ENCODE measurements at regions not wholly inside any gene's neighbourhood (a gene's known extent, or its start where the extent isn't known, plus 50 kb on each side); places are given as distances from the start of the nearest gene placed in this dataset.

DNA sequence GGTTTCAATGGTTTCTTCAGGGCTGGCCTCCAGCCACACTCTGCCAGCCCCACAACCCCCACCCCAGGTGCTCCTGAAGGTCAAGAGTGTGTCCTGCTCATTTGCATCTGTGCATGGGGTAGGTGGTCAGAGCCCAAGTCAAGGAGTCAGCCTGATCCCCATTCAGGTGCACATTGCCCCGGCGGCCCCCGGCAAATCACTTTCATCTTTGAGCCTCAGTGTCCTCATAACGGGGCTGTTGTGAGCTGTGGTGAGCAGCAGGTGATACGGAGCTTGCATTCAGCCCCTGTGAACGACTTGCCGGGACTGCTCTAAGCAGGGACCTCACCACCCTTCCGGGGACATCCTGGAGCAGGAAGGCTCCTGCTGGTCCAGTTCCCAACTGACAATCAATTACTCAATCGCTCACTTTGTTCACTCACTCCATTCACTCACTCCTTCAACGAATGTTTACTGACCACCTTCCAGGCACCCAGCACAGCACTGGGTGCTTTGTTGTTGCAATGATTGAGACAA is 93.2 kb upstream of the CPEB4 start:
- H3K36me3 Mint-ChIP-seq (ENCODE audit: low read depth) = no peaks in the 10 kb centered on the region
- H3K4me1 Mint-ChIP-seq = no peaks in the 10 kb centered on the region
- H3K9me3 Mint-ChIP-seq = no peaks in the 10 kb centered on the region
- CTCF ChIA-PET = no interaction called here
- DNase-seq = no peak
- POLR2A ChIA-PET = no interaction called here
- no peaks in the 10 kb centered on the region for H3K27me3 Mint-ChIP-seq
- no peak overlapping the region for H3K4me3 Mint-ChIP-seq
- no peak overlapping the region for H3K27ac Mint-ChIP-seq

DNA sequence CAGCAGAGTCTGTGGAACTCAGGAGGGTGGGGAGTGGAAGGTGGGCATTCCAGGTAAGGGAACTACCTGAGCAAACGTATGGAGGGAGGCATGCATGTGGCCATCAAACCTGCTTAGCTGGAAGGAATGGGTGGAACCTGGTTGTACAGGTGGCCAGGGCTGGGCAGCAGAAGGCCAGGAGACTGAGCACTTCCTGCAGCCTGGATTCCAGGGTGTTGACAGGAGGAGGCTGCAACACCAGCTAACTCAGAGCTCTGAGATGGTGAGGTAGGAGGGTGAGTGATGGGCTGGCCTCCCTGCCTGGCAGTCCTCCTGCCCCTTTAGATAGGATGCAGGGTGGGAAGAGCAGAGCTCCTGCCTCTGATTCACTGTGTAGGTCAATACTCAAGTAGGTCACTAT is 92.5 kb upstream of the CPEB4 start:
- no peaks in the 10 kb centered on the region for H3K36me3 Mint-ChIP-seq (ENCODE audit: low read depth)
- ChIA-PET CTCF (no interaction called here), POLR2A (no interaction called here)
- no peak overlapping the region for H3K4me3 Mint-ChIP-seq
- H3K27me3 Mint-ChIP-seq = no peaks in the 10 kb centered on the region
- H3K9me3 Mint-ChIP-seq = no peaks in the 10 kb centered on the region
- no peak overlapping the region for H3K27ac Mint-ChIP-seq
- DNase-seq = no peak
- no peaks in the 10 kb centered on the region for H3K4me1 Mint-ChIP-seq

DNA sequence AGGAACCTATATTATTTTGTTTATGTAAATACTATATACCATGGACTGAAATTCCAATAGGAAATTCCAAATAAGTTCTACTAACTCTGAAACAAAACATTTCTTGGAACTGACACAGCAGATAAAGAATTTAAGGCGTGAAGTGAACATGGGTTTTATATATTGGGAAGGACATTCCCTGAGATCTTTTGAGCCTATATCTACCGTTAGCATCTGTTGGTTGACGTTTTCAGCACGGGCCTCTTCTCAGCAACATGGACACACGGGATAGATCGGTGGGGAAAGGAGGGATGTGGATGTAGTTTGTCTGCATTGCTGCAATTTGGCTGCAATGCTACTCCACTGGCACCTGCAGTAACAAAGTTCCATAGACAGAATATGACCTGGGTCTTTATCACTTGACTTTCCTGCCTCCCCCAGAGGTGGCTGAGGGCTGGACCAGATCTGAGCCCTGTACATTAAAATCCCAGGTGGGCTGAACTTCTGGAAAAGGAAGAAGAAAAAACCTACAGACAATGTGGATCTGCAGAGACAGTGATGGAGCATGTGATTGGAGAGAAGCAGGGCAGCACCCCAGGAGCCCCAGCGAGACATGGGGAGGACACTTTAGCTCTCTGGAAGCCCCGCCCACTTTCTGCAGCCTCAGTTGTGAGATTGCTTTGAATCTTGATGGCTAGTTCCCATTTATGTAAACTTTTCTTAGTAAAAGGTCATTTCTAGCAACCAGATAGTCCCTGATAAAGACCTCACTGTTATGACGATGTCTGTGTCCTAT is 91.2 kb upstream of the CPEB4 start:
- CTCF ChIA-PET = no interaction called here
- H3K36me3 Mint-ChIP-seq (ENCODE audit: low read depth) = no peaks in the 10 kb centered on the region
- no peak overlapping the region for H3K27ac Mint-ChIP-seq
- POLR2A ChIA-PET = no interaction called here
- no peak for DNase-seq
- H3K4me1 Mint-ChIP-seq = no peaks in the 10 kb centered on the region
- no peaks in the 10 kb centered on the region for H3K9me3 Mint-ChIP-seq
- no peaks in the 10 kb centered on the region for H3K27me3 Mint-ChIP-seq
- H3K4me3 Mint-ChIP-seq = no peak overlapping the region

DNA sequence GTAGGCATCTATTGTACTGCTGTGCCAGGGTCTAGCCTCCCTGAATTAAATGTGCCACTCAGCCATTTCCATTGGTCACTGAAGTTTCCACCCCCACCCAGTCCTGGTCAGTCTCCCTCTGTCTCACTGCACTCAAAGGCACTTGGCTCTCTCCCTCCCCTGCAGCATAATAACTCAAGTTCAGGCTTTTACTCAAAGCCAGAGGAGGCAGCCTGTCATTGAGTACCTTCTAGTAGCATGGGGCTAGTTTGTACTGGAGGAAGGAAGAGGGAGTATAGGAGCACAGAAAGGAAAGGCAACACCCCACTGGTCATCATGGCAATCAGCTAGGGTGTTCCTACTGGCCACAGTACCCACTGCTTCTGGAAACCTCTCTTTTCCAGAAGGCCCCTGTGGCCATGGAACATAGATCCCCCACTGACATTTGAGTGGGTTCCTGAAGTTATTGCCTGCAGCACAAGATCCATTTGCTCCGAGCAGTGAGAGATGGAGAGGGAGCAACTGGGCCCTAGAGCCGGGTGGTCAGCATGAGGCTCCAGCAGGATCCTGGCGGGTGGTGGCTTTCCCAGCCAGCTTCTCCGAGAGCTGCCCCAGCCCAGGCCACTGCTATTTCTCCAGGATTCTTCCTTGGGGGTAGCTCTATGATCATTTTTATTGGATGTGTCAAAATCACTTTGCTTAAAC is 89.9 kb upstream of the CPEB4 start:
- H3K9me3 Mint-ChIP-seq = no peaks in the 10 kb centered on the region
- POLR2A ChIA-PET = no interaction called here
- CTCF ChIA-PET = no interaction called here

DNA sequence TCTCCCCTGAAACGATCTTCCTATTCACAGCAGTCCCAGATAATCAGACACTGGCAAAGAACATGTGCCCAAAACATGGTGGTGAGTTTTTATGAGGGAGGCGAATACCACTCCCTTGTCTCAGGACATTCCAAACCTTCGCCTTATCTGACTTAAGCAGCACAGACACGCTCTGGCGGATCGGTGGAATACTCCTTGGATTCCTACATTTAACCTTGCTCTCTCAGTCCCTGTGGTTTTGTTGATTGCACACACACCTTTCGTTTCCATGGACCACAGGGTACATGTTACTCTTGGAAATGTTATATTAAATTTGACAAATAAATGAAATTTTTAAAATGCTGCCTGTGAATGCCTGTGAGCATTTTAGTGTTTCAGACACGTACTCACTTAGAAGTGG is 87.8 kb upstream of the CPEB4 start:
- Mint-ChIP-seq H3K4me1 (no peaks in the 10 kb centered on the region), H3K27ac (no peak overlapping the region), H3K4me3 (no peak overlapping the region), H3K36me3 (ENCODE audit: low read depth) (no peaks in the 10 kb centered on the region), H3K27me3 (no peaks in the 10 kb centered on the region), H3K9me3 (no peaks in the 10 kb centered on the region)
- POLR2A ChIA-PET = no interaction called here
- no peak for DNase-seq
- CTCF ChIA-PET = no interaction called here

More for the DNA sequence above, 89.9 kb upstream of the CPEB4 start:
- H3K27me3 Mint-ChIP-seq = no peaks in the 10 kb centered on the region
- H3K4me3 Mint-ChIP-seq = no peak overlapping the region
- H3K27ac Mint-ChIP-seq = no peak overlapping the region
- no peak for DNase-seq
- no peaks in the 10 kb centered on the region for H3K4me1 Mint-ChIP-seq
- H3K36me3 Mint-ChIP-seq (ENCODE audit: low read depth) = no peaks in the 10 kb centered on the region

DNA sequence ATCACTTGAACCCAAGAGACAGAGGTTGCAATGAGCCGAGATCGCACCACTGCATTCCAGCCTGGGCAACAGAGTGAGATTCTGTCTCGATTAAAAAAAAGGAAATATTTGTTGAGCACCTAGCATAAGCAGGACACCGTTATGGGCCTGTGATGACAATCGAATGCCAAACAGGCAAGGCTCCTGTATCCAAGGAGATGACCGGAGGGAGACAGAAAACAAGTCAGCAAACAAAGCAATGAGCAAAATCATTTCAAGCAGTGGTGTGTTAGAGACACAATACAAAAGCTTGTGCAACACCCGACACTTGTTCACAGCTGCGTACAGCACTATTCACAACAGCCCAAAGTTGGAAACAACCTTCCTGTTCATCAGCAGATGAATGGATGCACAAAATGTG is 87.1 kb upstream of the CPEB4 start:
- Mint-ChIP-seq H3K9me3 (no peaks in the 10 kb centered on the region), H3K27ac (no peak overlapping the region), H3K4me1 (no peaks in the 10 kb centered on the region), H3K36me3 (ENCODE audit: low read depth) (no peaks in the 10 kb centered on the region), H3K27me3 (no peaks in the 10 kb centered on the region), H3K4me3 (no peak overlapping the region)
- DNase-seq = no peak
- ChIA-PET POLR2A (no interaction called here), CTCF (no interaction called here)

DNA sequence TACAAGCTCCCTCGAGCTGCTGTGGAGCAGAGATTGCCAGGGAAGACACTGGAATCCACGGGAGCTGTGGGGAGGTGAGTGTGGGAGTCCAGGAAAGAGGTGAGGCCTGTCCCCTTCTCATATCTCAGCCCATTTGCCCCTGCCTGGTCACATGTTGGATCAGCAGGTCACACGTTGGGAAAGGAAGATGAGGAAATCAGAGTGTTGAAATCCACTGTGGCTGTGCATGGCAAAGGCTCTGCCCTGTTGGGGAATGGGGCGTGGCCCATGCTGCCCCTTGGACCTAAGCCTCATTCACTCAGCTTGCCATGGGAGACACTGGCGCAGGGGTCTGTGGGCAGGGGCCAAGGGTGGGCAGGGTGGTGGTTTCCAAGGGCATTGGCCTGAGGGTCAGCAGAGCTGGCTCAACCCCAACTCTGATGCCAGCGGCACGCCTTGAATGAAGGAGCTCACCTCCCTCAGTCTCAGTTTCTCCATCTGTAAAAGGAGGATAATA is 85.4 kb upstream of the CPEB4 start:
- DNase-seq = no peak
- H3K4me3 Mint-ChIP-seq = no peak overlapping the region
- H3K27ac Mint-ChIP-seq = no peak overlapping the region
- no peaks in the 10 kb centered on the region for H3K4me1 Mint-ChIP-seq
- no peaks in the 10 kb centered on the region for H3K36me3 Mint-ChIP-seq (ENCODE audit: low read depth)
- POLR2A ChIA-PET = no interaction called here
- CTCF ChIA-PET = interaction anchor here (1.0 kb wide), 1 partner anchor 101 kb away, joined by 3 read pairs; no protein-coding TSS in a partner anchor
- no peaks in the 10 kb centered on the region for H3K9me3 Mint-ChIP-seq
- H3K27me3 Mint-ChIP-seq = no peaks in the 10 kb centered on the region

DNA sequence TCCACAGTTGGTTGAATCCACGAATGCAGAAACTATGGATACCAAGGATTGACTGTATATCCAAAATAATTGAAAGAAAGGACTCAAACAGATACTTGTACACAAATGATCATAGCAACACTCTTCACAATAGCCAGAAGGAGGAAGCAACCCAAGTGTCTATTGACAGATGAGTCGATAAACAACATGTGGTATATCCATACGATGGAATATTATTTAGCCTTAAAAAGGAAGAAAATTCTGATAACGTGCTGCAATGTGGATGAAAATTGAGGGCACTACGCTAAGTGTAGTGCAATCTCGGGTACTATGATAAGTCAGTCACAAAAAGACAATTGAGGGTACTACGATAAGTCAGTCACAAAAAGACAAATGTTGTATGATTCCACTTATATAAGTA is 83.6 kb upstream of the CPEB4 start:
- Mint-ChIP-seq H3K27me3 (no peaks in the 10 kb centered on the region), H3K4me3 (no peak overlapping the region), H3K4me1 (no peaks in the 10 kb centered on the region), H3K9me3 (no peaks in the 10 kb centered on the region), H3K36me3 (ENCODE audit: low read depth) (no peaks in the 10 kb centered on the region), H3K27ac (no peak overlapping the region)
- CTCF ChIA-PET = no interaction called here
- DNase-seq = no peak
- POLR2A ChIA-PET = no interaction called here

DNA sequence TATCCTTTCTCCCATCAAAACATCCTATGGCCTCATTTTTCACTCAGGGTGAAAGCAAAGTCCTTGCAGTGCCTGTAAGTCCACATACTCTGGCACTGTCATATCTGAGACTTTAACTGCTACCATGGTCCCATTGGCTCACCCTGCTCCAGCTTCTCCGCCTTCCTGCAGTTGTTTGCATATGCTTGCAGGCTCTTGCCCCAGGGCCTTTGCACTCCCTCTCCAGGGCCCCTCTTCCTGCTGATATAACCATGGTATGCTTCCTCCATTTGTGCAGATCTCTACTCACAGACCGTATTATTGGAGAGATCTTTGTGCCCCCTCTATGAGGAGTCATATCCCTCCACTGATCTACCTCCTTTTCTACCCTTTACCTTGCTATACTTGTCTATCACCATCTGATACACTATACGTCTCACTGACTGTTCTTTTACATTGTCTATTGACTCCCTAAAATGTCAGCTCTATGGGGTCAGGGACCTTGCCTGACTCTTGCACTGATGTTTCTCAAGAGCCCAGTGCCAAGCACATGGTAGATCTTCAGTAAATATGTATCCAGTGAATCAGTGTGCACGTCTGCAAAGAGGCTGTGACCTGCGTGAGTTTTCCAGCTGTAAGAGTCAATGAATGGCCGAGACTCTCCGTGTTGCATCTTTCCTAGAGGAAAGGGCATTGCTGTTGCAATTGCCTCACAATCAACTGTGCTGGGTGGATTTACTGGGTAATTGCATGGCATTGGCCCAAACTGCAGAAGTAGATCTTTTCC is 81.7 kb upstream of the CPEB4 start:
- ChIA-PET POLR2A (no interaction called here), CTCF (no interaction called here)
- H3K27me3 Mint-ChIP-seq = peaks cover 3% of the 10 kb centered on the region
- H3K4me1 Mint-ChIP-seq = no peaks in the 10 kb centered on the region
- no peak overlapping the region for H3K4me3 Mint-ChIP-seq
- DNase-seq = no peak
- peaks cover 12% of the 10 kb centered on the region for H3K9me3 Mint-ChIP-seq
- no peak overlapping the region for H3K27ac Mint-ChIP-seq
- no peaks in the 10 kb centered on the region for H3K36me3 Mint-ChIP-seq (ENCODE audit: low read depth)

DNA sequence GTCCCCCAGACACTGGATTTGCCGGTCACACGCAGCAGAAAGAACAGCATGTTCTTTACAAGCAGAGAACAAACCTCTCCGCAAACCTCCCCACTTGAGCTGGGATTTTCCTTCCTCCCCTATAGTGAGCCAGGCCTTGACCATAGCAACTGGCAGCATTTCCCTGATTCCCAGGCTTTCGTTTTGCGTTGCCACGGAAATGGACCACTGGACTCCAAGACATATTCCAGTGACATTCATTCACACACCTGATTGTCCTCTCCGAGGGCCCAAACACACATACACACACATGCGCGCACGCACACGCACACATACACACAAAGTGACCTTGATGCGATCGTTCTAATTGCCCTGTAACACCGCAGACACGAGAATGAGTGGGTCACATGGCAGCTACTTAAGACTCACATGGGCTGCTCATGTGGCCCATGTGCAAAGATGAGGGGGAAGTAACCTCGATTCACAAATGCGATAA is 80.9 kb upstream of the CPEB4 start:
- Mint-ChIP-seq H3K4me3 (no peak overlapping the region), H3K36me3 (ENCODE audit: low read depth) (no peaks in the 10 kb centered on the region), H3K27ac (no peak overlapping the region), H3K4me1 (no peaks in the 10 kb centered on the region), H3K27me3 (peaks cover 3% of the 10 kb centered on the region), H3K9me3 (peaks cover 12% of the 10 kb centered on the region)
- POLR2A ChIA-PET = no interaction called here
- no peak for DNase-seq
- CTCF ChIA-PET = no interaction called here

DNA sequence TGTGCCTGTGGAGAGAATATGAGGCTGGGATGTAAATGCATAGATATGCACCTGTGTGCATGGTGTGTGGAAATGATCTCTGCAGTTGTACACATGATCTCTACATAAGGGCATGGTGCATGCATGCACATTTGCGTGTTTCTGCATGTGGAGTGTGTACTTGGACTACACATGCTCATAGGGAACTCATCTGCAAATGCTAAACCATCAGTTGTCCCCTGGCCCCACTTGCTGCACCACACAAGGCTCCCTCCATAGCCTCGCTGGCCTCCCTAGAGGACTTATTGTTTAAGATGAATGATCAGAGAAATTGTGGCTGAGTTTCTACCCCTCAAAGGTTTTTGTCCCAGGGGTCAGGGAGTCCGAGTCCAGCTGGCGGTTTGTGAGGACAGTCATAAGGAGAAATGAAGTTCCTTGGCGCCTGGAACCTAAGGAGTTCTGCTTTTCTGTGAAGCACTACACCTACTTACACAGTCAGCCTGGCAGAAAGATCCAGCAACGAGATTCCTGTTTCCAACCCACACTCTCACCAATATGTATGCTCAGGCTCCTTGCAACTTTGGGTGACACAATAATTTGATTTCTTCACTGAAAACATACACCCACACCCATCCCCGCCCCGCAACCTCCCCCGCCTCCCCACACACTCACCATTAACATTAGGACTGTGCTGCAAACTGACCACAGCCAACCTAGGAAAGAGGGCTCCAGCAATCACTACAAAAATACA is 79.9 kb upstream of the CPEB4 start:
- Mint-ChIP-seq H3K4me1 (no peaks in the 10 kb centered on the region), H3K27me3 (peaks cover 3% of the 10 kb centered on the region), H3K4me3 (no peak overlapping the region), H3K9me3 (peaks cover 12% of the 10 kb centered on the region), H3K27ac (no peak overlapping the region), H3K36me3 (ENCODE audit: low read depth) (no peaks in the 10 kb centered on the region)
- DNase-seq = no peak
- POLR2A ChIA-PET = no interaction called here
- CTCF ChIA-PET = no interaction called here

DNA sequence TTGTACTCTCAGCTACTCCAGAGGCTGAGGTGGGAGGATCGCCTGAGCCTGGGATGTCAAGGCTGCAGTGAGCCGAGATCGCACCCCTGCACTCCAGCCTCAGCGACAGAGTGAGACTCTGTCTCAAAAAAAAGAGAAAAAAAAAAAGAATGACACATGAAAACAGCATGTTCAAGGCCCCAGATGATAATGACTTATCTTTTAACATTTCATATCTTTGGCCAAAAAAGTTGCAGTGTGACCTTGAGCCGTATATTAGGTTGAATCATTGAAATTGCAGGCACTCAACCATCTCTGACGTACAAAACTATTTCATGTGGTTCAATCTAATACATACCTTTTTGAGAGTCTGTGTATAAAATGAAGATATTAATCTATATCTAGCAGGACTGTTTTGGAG is 79.1 kb upstream of the CPEB4 start:
- Mint-ChIP-seq H3K27me3 (peaks cover 6% of the 10 kb centered on the region), H3K4me1 (no peaks in the 10 kb centered on the region), H3K4me3 (no peak overlapping the region), H3K9me3 (peaks cover 12% of the 10 kb centered on the region), H3K27ac (no peak overlapping the region), H3K36me3 (ENCODE audit: low read depth) (no peaks in the 10 kb centered on the region)
- ChIA-PET POLR2A (interaction anchor here (1.4 kb wide), 1 partner anchor 12 kb away, joined by 5 read pairs; no protein-coding TSS in a partner anchor), CTCF (interaction anchor here (0.7 kb wide), 1 partner anchor 40 kb away, joined by 3 read pairs; no protein-coding TSS in a partner anchor)
- no peak for DNase-seq
